ENCODE measurements at regions not wholly inside any gene's neighbourhood (a gene's known extent, or its start where the extent isn't known, plus 50 kb on each side); places are given as distances from the start of the nearest gene placed in this dataset.
"Not testable (repeated sequence)": the region's sequence is repeated elsewhere in the genome, so short reads cannot be mapped to it uniquely, and the experiment has no call there.

GRCh38 chr6:5836597-5836996 lies 170.1 kb downstream of the NRN1 start:
- DNase-seq: not testable (repeated sequence)

GRCh38 chr6:5833120-5833519 lies 173.6 kb downstream of the NRN1 start:
- DNase-seq: no peak

- no peak for DNase-seq
These were observed 174.1 kb downstream of the NRN1 start for GRCh38 chr6:5832668-5833067.

- not testable (repeated sequence) for DNase-seq
These were observed 175.4 kb downstream of the NRN1 start for GRCh38 chr6:5831219-5831862.

GRCh38 chr6:5828296-5828695 lies 178.4 kb downstream of the NRN1 start:
- DNase-seq: no peak

- DNase-seq: no peak
These were observed 179.4 kb downstream of the NRN1 start for GRCh38 chr6:5827056-5827904.

GRCh38 chr6:5824382-5824983 lies 182.2 kb downstream of the NRN1 start:
- DNase-seq: not testable (repeated sequence)
